Activated CD4-positive, alpha-beta T cell treated with anti-CD3 and anti-CD28 coated beads, Interleukin-2, Interleukin-4, amounts not matched to agents 100 ng/mL and 50 ng/mL, durations not matched to agents 16 hours and 8 hours (primary cell): ENCODE measurements at regions not wholly inside any gene's neighbourhood (a gene's known extent, or its start where the extent isn't known, plus 50 kb on each side); places are given as distances from the start of the nearest gene placed in this dataset.
"Not testable (repeated sequence)": the region's sequence is repeated elsewhere in the genome, so short reads cannot be mapped to it uniquely, and the experiment has no call there.

ENCODE experiments used
- DNase-seq: peaks from one replicate; pipeline ENCODE4 v3.0.0-alpha.2; 2020; ENCODE audit warnings: low spot score

DNA sequence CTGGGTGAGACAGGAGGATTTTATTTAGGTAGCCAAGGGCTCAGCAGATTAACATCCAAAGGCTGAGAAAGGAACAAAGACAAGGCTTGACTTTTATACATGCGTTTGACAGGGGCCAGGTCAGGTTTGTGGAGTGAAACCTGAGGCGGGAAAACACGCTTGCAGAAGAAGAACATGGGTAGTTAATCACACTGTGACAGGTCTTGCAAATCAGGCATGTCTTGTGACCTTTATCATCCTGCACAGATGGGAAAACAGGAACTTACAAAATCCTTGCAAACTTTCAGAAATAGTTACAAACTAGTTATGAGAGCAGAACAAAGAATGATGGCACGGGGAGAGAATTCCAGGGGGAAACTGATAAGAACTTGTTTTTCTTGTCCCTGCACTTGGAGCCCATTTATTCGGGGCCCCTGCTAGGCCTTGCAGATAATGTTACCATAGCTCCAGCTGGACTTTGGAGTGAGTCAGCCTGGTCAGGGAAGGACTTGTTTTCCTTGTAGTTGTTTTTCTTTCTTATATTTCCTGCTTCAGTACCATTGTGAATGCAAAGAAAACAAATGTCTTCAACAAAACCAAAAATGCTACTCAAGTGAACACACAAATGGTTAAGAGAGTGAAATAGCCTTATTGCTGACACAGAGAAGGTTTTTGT is 965.9 kb upstream of the ROBO1 start:
- no peak for DNase-seq

DNA sequence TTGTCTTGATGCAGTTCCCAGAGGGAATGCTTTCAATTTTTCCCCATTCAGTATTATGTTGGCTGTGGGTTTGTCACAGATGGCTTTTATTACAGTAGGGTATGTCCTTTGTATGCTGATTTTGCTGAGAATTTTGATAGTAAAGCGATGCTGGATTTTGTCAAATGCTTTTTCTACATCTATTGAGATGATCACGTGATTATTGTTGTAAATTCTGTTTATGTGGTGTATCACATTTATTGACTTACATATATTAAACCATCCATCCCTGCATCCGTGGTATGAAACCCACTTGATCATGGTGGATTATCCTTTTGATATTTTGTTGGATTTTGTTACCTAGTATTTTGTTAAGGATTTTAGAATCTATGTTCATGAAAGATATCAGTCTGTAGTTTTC is 959.8 kb upstream of the ROBO1 start:
- not testable (repeated sequence) for DNase-seq

DNA sequence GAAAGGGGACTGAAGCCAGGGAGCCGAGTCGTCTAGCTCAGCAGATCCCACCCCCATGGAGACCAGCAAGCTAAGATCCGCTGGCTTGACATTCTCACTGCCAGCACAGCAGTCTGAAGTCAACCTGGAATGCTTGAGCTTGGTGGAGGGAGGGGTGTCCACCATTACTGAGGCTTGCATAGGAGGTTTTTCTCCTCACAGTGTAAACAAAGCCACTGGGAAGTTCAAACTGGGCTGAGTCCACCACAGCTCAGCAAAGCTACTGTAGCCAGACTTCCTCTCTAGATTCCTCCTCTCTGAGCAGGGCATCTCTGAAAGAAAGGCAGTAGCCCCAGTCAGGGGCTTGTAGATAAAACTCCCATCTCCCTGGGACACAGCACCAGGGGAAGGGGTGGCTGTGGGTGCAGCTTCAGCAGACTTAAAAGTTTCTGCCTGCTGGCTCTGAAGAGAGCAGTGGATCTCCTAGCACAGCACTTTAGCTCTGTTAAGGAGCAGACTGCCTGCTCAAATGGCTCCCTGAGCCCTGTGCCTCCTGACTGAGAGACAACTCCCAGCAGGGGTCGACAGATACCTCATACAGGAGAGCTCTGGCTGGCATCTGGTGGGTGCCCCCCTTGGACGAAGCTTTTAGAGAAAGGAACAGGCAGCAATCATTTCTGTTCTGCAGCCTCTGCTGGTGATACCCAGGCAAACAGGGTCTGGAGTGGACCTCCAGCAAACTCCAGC is 942.0 kb upstream of the ROBO1 start:
- not testable (repeated sequence) for DNase-seq

DNA sequence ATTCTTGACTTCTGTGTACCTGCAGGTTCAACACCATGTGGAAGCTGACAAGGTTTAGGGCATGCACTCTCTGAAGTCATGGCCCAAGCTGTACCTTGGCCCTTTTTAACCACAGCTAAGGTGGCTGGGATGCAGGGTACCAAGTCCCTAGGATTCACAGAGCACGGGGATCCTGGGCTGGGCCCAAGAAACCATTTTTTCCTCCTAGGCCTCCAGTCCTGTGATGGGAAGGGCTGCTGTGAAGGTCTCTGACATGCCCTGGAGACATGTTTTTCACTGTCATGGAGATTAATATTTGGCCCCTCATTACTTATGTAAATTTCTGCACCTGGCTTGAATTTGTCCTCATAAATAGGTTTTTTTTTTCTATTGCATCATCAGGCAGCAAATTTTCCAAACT is 937.5 kb upstream of the ROBO1 start:
- DNase-seq, result no peak

- DNase-seq, result no peak
These were observed 933.6 kb upstream of the ROBO1 start for GRCh38 chr3:80701349-80701748.

DNA sequence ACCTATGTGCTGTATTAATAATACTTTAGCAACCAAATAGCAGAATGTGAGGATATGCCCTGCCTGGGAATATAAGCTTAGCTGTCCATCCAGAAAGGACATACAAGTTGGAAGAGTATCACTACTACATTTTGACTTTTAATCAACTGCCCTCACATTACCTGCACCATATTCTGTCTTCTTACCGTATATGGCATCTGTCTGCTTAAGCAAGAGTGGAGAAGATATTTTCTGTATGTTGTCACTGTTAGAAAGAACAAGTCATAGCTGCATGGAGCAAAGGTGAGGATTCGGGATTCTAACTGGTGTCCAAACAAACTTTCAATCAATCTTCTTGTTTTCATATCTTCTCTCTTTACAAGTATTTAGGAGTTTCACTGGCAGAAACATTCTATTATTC is 929.5 kb upstream of the ROBO1 start:
- DNase-seq, result no peak

DNA sequence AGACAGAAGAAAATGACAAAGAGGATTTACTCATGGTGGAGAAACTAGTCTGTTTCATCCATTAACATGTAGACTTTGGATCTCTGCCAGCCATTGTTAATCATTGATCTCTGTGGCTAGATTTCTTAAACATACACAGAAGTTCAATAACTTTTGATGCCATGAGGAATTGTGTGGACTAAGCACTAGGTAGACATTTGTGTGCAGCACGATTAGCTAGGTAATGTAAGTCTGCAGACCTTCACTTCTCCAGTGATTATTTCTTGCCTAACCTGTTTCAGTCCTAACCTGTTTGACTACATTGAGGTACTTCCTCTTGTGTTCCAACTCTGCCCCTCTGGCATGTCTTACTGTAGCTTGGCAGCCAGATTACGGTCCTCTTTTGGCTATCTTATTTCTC is 928.5 kb upstream of the ROBO1 start:
- DNase-seq, result no peak

DNA sequence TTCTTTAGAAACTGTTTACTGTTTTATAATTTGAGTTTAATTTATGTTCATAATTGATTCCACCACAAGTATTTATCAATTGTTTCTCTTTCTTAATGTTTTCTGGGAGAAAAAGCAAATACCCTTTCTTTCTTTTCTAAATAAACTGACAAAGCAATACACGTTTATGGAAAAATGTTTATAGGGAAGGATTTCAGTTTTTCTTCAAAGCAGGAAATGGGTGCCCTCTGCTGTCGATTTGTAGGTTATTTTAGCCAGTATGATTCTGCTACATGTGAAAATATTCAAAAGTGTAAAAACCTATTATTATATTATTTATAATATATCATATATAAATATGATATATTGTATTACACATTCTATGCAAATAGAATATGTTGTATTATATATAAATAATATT is 921.0 kb upstream of the ROBO1 start:
- no peak for DNase-seq

GRCh38 chr3:80682951-80683350 is 915.2 kb upstream of the ROBO1 start:
- DNase-seq, result no peak

- no peak for DNase-seq
These were observed 914.4 kb upstream of the ROBO1 start for GRCh38 chr3:80682235-80682634.

GRCh38 chr3:80677796-80678195 is 910.0 kb upstream of the ROBO1 start:
- no peak for DNase-seq

GRCh38 chr3:80676866-80677265 is 909.1 kb upstream of the ROBO1 start:
- no peak for DNase-seq

DNA sequence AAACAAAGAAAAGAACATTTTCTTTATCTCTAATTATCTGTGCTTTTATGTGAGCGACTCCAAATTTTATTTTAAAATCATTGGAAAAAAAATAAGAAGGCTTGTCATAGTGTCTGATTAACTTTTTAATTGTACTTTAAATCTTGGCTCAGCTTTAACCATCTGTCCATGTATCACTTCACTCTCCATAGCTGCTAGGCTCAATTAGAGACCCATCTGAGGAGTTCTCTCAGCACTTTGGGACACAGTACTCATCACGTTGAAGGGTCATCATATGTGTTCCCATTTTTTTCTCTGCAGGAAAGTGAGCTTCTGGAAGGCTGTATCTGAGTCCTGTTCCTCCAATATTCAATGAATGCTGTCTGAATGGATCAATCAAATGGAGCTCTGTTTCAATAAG is 908.5 kb upstream of the ROBO1 start:
- no peak for DNase-seq

DNA sequence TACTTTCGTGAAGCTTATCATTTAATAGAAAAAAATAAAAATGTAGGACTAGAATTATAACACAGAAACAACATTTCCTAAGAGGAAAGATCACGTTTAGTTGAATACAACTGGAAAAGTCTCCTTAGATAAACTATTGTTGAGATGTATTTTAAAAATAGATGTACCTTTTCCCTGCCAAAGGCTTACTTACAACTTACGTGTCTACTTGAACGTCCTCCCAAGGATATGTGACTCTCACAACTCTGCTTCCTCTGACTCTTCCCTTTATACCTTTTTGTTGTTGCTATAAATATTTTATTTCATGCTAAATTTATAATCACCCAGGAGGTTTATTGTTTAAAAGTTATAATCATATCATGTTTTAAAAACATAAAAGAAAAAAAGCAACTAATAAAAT is 908.0 kb upstream of the ROBO1 start:
- no peak for DNase-seq

DNA sequence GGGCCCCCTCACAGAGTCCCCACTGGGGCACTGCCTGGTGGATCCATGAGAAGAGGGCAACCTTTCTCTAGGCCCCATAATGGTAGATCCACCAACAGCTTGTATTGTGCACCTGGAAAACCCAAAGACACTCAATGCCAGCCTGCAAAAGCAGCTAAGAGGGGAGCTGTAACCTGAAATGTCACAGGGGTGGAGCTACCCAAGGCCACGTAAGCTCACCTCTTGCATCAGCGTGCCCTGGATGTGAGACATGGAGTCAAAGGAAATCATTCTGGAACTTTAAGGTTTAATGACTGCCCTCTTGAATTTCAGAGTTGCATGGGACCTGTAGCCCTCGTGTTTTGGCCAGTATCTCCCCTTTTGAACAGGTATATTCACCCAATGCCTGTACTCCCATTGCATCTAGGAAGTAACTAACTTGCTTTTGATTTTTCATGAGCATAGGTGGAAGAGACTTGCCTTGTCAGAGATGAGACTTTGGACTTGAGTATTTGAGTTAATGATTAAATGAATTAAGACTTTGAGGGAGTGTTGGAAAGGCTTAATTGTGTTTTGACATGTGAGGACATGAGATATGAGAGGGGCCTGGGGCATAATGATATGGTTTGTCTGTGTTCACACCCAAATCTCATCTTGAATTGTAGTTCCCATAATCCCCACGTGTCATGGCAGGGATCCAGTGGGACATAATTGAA is 900.9 kb upstream of the ROBO1 start:
- DNase-seq, result no peak

DNA sequence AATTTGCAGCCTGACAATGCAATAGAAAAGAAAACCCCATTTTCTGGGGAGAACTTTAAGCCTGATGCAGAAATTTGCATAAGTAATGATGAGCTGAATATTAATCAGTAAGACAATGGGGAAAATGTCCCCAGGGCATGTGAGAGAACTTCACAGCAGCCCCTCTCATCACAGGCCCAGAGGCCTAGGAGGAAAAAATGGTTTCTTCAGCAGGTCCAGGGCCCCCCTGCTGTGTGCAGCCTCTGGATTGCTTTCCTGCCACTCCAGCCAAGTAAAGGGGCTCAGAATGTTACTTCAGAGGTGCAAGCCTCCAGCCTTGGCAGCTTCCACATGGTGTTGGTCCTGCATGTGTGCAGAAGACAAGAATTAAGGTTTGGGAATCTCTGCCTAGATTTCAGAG is 900.3 kb upstream of the ROBO1 start:
- DNase-seq, result no peak

GRCh38 chr3:80663426-80663825 is 895.6 kb upstream of the ROBO1 start:
- DNase-seq, result no peak

GRCh38 chr3:80655216-80655615 is 887.4 kb upstream of the ROBO1 start:
- no peak for DNase-seq

DNA sequence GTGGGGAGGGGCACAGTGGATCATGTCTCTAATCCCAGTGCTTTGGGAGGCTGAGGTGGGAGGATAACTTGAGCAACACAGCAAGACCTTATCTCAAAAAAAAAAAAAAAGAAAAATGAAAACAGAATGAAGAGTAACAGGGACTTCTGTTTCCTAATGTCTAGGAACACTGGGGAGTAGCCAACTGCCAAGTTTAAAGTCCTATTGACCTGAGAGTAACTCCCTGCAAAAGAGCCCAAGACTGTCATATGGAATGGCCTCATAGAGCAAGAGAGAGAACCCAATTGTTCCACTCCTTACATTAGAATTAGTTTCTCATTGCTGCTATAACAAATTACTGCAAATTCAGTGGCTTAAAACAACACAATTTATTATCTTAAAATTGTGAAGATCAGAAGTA is 881.4 kb upstream of the ROBO1 start:
- no peak for DNase-seq

DNA sequence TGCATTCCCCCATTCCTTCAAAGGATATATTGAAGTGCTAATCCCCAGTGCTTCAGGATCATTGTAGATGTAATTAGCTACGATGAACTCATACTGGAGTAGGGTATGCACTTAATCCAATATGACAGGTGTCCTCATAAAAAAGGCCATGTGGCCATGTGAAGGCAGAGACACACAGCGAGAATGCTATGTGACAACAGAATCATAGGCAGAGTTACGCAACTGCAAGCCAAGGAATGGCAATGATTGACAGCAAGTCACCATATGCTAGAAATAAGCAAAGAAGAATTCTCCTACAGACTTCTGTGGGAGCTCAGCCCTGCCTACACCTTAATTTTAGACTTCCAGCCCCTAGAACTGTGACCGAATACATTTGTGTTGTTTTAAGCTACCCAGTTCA is 875.6 kb upstream of the ROBO1 start:
- DNase-seq, result no peak

DNA sequence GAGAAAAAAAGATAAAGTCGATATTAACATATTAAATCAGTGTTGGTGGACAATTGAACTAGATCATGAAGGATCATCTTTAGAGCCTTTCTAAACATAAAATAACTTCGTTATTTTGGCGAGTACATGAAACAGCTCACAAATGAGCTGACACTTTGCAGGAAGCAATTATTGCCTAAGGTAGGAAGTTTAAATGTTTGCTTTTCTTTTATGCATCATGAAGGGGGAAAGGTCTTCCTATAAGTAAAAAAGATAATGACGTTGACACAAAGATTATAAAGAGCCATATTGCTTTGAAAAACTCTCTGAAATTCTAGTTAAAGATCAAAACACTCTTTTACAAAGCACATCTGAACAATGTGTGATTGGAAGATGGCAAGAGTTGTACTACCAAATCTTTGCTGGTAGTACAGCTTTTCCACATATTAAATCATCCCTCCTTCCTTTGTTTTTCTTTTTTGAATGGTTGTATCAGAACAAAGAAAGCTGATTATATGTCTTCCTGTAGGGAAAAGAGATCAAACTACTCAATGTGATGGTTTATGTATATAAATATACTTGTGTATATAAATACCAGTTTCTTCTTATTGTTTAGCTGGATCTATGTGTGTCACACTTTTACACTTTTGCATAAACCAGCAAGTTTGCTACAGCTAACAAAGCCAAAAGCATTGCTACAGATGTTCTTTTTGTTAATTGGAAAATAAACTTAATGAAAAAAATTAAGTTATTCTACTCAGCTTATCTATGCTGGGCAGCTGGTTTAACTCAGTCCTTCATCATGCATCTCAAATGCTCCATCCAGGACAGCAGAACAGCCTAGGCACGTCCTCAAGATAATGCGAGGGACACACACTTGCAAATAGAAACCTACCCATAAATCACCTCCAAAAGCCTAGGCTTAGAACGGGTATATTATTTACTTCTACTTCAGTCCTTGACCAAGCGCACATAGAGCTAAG is 850.8 kb upstream of the ROBO1 start:
- DNase-seq, result no peak

DNA sequence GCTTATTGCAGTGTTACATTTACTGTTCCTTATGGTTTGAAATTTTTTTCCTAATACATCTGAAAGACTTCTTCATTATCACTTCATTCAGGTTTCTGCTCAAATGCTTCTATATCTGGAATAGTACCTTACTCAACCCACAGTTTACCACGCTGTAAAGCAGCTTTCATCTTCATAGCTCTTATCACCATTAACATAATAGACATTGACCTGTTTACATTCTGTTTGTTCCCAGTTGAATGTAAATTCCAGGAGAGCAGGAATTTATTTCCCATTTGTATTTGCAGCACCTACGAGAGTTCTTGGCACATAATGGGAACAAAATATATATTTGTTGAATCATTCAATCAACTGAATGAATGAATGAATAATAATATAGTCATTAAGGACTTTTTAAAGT is 844.6 kb upstream of the ROBO1 start:
- no peak for DNase-seq
